DOHH2 (cell line): ENCODE measurements at regions not wholly inside any gene's neighbourhood (a gene's known extent, or its start where the extent isn't known, plus 50 kb on each side); places are given as distances from the start of the nearest gene placed in this dataset.

Experiments used
- H3F3A ChIP-seq: fragments of 200-600 bp; sonication (generic), shearing (Covaris generic); 2 replicates; pipeline ENCODE4 v1.6.0; 2016; ENCODE audit warnings: antibody characterized with exemption, mild to moderate bottlenecking; ENCODE audit not compliant: control insufficient read depth, insufficient read depth
- H3K27ac ChIP-seq: fragments of 200-600 bp; sonication (generic); 2 replicates; pipeline ENCODE4 v1.5.1; 2014; ENCODE audit warnings: low read depth, mild to moderate bottlenecking, low read length, moderate library complexity
- H3K27me3 ChIP-seq: fragments of 200-600 bp; sonication (generic); 2 replicates; pipeline ENCODE4 v1.6.1; 2014; ENCODE audit warnings: mild to moderate bottlenecking, low read length, mixed read lengths; ENCODE audit not compliant: control insufficient read depth
- H3K36me3 ChIP-seq: fragments of 200-600 bp; sonication (generic); 2 replicates; pipeline ENCODE4 v1.6.1; 2014; ENCODE audit warnings: mild to moderate bottlenecking, low read length, moderate library complexity, mixed read lengths; ENCODE audit not compliant: control insufficient read depth
- H3K4me1 ChIP-seq: fragments of 200-600 bp; sonication (generic); 2 replicates; pipeline ENCODE4 v1.6.1; 2014; ENCODE audit warnings: mild to moderate bottlenecking, low read length, mixed read lengths; ENCODE audit not compliant: control insufficient read depth
- H3K4me2 ChIP-seq: fragments of 200-600 bp; sonication (generic); 2 replicates; pipeline ENCODE4 v1.6.0; 2014; ENCODE audit warnings: mild to moderate bottlenecking, low read length, moderate library complexity
- H3K4me3 ChIP-seq: fragments of 200-600 bp; sonication (generic); 2 replicates; pipeline ENCODE4 v1.5.1; 2014; ENCODE audit warnings: mild to moderate bottlenecking, low read length, mixed read lengths
- H3K79me2 ChIP-seq: fragments of 200-600 bp; sonication (generic); 2 replicates; pipeline ENCODE4 v1.6.1; 2014; ENCODE audit warnings: mild to moderate bottlenecking, low read length, mixed read lengths; ENCODE audit not compliant: control insufficient read depth
- H3K9me2 ChIP-seq: fragments of 200-600 bp; sonication (generic); replicated peaks from 2 replicates; pipeline ENCODE4 v1.6.1; 2014; ENCODE audit warnings: mild to moderate bottlenecking, low read length, mixed read lengths; ENCODE audit not compliant: control insufficient read depth
- H3K9me3 ChIP-seq: fragments of 200-600 bp; sonication (generic); 2 replicates; pipeline ENCODE4 v1.6.1; 2014; ENCODE audit warnings: antibody characterized with exemption, low read length, mixed read lengths; ENCODE audit not compliant: control insufficient read depth, insufficient read depth
- H4K20me1 ChIP-seq: fragments of 200-600 bp; sonication (generic); 2 replicates; pipeline ENCODE4 v1.6.0; 2014; ENCODE audit warnings: low read depth, mild to moderate bottlenecking, antibody characterized with exemption, low read length, moderate library complexity; ENCODE audit not compliant: control insufficient read depth, insufficient read depth
- EZH2phosphoT487 ChIP-seq: fragments of 200-600 bp; sonication (generic); IDR thresholded peaks from 2 replicates; pipeline ENCODE4 v1.6.1; 2017; ENCODE audit warnings: borderline replicate concordance, mild to moderate bottlenecking, antibody characterized with exemption, low read length, moderate library complexity, mixed read lengths
- TF ChIP-seq, protein P1 (sequence below): fragments of 200-600 bp; sonication (generic); IDR thresholded peaks from one replicate; pipeline ENCODE4 v1.5.1; 2014; ENCODE audit warnings: antibody characterized with exemption, mild to moderate bottlenecking, low read depth, low read length; ENCODE audit not compliant: poor library complexity, severe bottlenecking

DNA sequence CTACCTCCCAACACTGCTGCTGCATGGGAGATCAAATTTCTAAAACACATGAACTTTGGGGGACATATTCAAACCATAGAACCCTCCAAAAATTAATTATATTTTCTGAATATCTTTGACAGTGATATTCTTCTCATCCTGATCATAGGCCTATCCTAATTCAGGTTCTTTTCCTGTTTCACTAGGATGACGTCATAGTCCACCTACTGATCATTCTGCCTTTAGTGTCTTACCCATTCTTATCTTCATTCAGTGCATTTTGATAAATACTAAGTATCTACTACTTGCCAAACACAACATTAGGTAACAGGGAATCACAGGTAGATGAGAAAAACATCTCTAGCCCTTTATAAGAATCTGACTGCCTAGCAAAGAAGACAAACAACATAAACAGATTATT, 179.1 kb upstream of the PRLR start:
- H3K4me2 ChIP-seq, result no peak overlapping the region
- TF ChIP-seq, protein P1, sequence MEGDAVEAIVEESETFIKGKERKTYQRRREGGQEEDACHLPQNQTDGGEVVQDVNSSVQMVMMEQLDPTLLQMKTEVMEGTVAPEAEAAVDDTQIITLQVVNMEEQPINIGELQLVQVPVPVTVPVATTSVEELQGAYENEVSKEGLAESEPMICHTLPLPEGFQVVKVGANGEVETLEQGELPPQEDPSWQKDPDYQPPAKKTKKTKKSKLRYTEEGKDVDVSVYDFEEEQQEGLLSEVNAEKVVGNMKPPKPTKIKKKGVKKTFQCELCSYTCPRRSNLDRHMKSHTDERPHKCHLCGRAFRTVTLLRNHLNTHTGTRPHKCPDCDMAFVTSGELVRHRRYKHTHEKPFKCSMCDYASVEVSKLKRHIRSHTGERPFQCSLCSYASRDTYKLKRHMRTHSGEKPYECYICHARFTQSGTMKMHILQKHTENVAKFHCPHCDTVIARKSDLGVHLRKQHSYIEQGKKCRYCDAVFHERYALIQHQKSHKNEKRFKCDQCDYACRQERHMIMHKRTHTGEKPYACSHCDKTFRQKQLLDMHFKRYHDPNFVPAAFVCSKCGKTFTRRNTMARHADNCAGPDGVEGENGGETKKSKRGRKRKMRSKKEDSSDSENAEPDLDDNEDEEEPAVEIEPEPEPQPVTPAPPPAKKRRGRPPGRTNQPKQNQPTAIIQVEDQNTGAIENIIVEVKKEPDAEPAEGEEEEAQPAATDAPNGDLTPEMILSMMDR, result no peak
- no peak for TF ChIP-seq EZH2phosphoT487

DNA sequence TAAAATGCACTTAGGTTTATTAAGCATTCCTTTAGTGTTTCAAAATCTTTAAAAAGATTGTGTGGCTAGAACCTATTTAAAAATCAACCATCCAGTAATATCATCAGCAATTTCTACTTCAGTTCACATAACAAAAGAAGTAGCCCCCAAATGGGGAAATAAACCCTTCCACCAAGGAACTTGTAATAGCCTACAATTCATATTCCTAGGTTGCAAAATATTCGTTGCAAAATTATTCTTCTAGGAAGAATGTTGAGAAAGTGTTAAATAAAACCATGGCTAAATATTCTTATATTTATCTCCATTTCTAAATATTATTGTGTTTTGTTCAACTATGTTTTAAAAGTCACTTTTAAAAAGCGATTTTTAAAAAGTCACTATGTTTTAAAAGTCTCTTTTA, 177.9 kb upstream of the PRLR start:
- no peaks in the 10 kb centered on the region for H3K9me2 ChIP-seq
- H3K27ac ChIP-seq, result no peak overlapping the region
- no peaks in the 10 kb centered on the region for H3K79me2 ChIP-seq
- H4K20me1 ChIP-seq, result no peaks in the 10 kb centered on the region
- no peak for TF ChIP-seq EZH2phosphoT487
- TF ChIP-seq, protein P1, result no peak
- H3F3A ChIP-seq, result no peaks in the 10 kb centered on the region
- H3K4me1 ChIP-seq, result no peaks in the 10 kb centered on the region
- H3K4me3 ChIP-seq, result no peak overlapping the region
- H3K36me3 ChIP-seq, result no peaks in the 10 kb centered on the region
- H3K27me3 ChIP-seq, result no peaks in the 10 kb centered on the region
- H3K4me2 ChIP-seq, result no peak overlapping the region
- no peaks in the 10 kb centered on the region for H3K9me3 ChIP-seq

More for the DNA sequence above, 179.1 kb upstream of the PRLR start:
- no peaks in the 10 kb centered on the region for H3K9me3 ChIP-seq
- no peaks in the 10 kb centered on the region for H3K36me3 ChIP-seq
- no peak overlapping the region for H3K4me3 ChIP-seq
- H4K20me1 ChIP-seq, result no peaks in the 10 kb centered on the region
- H3F3A ChIP-seq, result no peaks in the 10 kb centered on the region
- no peaks in the 10 kb centered on the region for H3K79me2 ChIP-seq
- H3K4me1 ChIP-seq, result no peaks in the 10 kb centered on the region
- H3K27me3 ChIP-seq, result no peaks in the 10 kb centered on the region
- H3K9me2 ChIP-seq, result no peaks in the 10 kb centered on the region
- no peak overlapping the region for H3K27ac ChIP-seq

DNA sequence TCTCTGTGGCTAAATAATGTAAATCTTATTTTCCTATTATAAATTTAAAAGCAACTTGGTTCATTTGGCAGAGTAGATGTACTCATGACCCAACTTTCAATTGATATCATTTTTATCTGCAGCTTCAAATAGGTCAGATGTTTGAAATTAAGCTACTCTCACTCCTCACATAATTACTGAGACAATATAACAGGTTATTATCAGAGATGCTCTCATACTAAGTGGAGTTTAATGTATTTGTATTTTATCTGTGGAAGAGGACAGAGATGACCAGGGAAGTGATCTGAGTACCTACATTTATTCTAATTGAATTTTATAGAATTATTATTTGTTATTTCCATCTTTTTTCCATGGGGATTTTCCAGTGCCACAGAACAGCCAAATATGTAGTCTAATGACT, 177.4 kb upstream of the PRLR start:
- no peak overlapping the region for H3K27ac ChIP-seq

More for the DNA sequence above, 177.4 kb upstream of the PRLR start:
- Histone ChIP-seq H3K4me2 (no peak overlapping the region), H3K4me1 (no peaks in the 10 kb centered on the region), H3K9me3 (no peaks in the 10 kb centered on the region), H3K9me2 (no peaks in the 10 kb centered on the region), H4K20me1 (no peaks in the 10 kb centered on the region), H3K36me3 (no peaks in the 10 kb centered on the region), H3K27me3 (no peaks in the 10 kb centered on the region), H3K79me2 (no peaks in the 10 kb centered on the region), H3F3A (no peaks in the 10 kb centered on the region), H3K4me3 (no peak overlapping the region)
- TF ChIP-seq, protein P1, result no peak
- no peak for TF ChIP-seq EZH2phosphoT487
